A204.1 (cell line): ENCODE measurements at regions not wholly inside any gene's neighbourhood (a gene's known extent, or its start where the extent isn't known, plus 50 kb on each side); places are given as distances from the start of the nearest gene placed in this dataset.
"Not testable (repeated sequence)": the region's sequence is repeated elsewhere in the genome, so short reads cannot be mapped to it uniquely, and the experiment has no call there.

Source experiments
- FAIRE-seq: peaks from 2 replicates; lab custom pipeline; 2012; peaks lifted over from hg19 to GRCh38; lab: Jason Lieb, UNC

DNA sequence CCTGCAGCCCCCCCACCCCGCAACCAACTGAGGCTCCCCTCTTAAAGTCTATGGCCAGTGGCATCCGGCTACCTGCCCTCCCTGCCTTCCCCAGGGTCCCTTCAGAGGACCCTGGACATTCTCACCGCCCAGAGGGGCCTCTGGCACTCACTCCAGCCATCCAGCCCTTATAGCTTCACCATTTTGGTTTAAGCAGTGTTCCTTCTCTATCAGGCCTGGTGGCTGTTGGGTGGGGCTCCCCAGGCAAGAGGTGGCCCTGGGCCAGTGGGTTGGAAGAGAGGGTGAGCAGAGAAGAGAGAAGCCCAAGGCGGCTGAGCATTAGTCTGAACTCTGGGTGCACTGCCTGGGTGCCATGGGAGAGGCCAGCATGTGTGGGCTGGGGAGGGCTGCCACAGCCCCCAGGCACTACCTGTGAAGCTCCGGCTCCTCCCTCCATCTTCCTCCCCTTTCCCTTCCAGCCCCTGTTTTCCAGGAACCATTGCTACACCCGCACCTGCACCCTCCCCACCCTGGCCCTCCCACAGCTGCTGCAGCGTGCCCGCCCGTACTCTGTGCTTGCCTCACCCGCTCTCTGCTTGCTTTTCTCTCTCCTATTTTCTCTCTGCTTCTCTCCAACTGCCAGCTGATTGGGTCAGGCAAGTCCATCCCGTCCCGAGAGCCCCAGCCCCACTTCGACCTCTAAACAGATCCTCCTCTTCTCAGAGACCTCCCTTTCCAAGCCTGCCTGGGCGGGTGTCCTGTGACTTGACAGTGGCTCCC lies 168.2 kb downstream of the TBC1D2B start:
- FAIRE-seq: no peak

DNA sequence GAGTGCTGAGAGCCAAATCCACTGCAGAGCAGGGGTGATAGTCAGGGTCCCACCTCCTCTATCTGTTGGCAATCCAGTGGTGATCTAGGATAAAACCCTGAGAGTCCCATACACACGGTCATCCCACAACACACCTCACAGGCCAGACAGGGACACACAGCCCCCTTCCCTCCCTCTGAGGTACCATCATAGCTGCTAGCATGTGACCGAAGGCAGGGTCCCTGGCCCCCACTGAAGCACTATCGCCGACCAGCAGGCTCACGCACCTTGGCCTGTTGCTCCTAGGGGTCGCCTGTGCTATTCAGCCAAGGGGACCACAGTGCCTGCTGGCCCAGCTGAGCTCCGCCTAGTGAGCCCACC lies 168.8 kb downstream of the TBC1D2B start:
- not testable (repeated sequence) for FAIRE-seq

DNA sequence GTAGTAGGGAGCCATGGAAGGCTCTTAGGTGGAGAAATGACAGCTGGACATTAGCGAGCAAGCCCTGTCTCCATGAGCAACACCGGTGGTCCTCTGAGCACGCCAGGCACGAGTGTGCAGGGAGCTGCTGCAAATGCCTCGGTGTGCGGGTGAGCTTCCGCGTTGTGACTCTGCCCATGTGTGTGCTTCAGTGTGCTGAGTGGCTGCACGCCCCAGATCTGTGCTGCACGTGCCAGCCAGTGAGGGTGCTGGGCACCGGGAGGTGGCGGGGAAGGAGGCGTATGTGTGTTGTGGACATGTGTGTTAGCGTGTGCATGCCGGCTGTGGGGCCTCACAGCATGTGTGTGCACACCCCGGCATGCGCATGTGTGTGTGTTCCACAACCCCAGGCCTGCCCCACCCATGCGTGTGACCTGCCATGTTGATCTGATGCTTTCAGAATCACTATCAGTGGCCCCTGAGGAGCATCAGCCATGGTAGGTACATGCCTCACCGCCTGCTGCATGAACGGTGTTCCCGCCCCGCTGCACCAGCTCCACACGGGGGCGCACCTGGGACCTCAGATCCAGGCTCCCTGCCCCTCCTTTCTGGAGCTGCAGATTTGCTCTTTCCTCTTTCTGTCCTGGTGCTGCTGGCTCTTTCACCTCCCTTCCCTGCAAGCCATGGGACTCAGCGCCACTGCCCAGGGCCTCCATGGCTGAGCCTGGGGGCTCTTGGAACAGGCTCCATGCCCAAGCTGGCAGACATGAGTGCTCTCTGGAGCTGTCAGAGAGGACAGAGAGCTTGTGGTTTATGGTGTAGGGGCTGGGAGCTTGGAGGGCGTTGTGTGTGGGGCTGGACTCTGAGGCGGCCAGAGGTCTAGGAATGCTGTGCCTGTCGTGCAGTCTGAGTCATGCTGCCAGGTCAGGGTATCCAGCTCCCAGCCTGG lies 169.4 kb downstream of the TBC1D2B start:
- no peak for FAIRE-seq

DNA sequence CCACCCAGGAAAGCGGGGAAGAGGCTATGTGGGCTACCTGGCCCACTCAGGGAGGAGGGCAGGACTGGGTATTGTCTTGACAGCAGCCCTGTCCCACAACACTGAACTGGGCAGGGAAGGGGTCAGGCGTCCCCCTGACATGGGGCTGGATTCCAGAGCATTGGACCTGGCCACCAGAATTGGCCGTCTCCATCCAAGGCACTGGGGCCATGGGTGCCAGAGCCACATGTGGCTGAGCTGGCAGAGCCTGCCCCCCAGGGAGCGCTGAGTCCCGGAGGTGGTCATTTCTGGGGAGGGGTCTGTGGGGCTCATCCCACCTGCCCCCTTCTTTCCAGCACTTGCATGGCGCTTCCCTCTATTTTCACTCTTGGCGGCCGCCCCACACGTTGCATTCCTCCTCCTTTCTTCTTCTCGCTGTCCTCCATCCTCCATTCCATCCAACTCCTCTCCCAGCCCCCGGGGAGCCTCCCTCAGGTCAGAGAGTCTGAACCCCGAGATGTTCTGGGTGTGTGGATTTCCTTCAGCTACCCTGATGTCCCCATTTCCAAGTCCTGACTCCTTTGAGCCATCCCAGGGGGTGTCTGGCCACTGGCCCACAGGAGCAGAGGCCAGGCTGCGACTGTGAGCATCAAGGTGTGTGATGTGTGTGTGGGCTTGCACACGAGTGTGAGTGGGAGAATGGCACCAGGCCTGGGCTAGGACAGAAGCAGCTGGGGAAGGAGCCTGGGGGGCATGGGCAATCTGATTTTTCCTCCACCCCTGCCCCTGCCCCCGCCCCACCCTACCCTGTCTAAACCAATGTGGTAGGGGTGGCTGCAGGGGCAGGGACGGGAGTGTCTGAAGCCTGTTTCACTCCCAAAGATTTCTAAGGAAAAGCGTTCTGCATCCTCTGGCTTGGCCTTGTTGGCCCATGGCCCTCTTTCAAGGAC lies 171.2 kb downstream of the TBC1D2B start:
- not testable (repeated sequence) for FAIRE-seq

DNA sequence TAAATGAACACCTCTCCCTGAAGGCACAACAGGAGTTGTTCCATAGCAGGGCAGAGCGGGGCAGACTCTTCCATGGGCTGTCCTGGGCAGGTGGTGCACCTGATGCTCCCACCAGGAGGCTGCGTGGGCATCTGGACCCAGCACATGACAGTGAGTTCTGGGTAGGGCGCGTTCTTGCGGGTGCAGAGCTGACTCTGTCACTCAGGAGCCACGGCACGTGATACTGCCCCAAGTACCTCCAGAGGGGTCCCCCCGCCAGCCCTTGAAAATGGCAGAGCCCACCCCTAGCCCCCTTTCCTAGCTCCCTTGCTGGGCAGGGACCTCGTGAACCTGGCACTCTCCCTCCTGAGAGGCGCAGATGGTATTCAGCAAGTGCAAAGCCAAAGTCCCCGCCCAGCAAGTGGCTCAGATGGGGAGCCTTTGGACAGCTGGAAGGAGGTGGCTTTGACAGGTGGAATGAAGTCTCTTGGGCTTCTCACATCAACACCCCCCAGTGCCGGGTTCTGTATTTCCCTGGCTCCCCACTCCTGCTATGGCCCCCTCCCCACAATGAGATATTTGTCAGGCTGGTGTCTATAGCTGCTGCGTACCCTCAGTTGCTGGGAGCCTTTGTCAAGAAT lies 172.1 kb downstream of the TBC1D2B start:
- FAIRE-seq: no peak

DNA sequence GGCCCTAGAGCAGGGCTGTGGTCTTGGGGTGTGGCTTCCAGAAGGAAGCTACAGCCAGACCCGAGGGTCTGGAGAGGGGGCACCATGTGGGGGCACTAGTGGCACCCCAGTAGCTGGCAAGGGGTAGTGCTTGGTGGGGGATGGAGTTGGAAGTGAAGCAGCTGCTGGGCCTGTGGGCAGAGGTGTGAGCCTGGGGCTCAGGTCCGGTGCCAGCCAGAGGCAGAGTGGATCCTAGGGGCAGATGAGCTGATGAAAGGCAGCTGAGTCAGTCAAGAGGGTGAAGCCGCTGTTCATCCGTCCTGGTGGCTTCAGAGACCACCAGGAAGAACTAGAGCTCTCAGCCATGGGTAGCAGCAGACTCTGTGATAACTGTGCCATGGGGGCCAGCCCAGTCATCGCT lies 172.6 kb downstream of the TBC1D2B start:
- no peak for FAIRE-seq

DNA sequence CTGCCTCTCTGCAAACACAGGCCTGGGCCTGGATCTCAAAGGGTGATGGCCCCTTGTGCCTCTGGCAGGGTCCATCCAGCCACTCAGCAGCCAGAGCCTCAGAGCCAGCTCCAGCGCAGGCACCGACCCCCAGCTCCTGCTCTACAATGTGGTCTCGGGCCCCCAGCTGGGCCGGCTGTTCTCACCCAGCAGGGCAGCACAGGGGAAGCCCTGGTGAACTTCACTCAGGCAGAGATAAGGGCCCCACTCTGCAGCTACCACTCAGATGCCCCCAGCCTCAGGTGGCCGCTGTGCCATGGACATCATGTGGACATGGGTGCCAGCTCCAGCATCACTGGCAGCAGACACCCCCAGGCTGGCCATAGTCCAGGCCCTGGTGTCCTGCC lies 173.1 kb downstream of the TBC1D2B start:
- no peak for FAIRE-seq

DNA sequence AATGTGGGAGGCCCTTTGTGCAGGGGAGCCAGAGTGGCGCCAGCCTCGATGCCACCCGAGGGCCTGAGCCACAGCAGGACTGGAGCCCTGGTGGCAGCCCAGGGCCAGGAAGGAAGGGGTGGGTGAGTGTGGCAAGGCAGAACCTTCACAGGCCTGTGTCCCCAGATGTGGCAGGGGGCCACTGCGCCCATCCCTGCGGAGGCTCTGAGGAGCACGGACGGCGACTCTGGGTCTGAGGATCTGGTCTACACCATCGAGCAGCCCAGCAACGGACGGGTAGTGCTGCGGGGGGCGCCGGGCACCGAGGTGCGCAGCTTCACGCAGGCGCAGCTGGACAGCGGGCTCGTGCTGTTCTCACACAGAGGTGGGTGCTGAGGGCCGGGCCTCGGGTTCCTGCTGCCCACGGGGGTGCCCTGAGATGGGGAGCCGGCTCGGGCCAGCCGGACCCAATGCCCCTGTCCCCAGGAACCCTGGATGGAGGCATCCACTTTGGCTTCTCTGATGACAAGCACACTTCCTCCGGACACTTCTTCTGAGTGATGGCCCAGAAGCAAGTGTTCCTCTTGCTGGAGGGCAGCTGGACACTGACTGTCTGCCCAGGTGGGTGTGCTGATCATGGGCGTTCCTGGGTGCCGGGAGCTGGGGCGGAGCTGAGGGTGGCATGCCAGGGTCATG lies 173.6 kb downstream of the TBC1D2B start:
- not testable (repeated sequence) for FAIRE-seq

DNA sequence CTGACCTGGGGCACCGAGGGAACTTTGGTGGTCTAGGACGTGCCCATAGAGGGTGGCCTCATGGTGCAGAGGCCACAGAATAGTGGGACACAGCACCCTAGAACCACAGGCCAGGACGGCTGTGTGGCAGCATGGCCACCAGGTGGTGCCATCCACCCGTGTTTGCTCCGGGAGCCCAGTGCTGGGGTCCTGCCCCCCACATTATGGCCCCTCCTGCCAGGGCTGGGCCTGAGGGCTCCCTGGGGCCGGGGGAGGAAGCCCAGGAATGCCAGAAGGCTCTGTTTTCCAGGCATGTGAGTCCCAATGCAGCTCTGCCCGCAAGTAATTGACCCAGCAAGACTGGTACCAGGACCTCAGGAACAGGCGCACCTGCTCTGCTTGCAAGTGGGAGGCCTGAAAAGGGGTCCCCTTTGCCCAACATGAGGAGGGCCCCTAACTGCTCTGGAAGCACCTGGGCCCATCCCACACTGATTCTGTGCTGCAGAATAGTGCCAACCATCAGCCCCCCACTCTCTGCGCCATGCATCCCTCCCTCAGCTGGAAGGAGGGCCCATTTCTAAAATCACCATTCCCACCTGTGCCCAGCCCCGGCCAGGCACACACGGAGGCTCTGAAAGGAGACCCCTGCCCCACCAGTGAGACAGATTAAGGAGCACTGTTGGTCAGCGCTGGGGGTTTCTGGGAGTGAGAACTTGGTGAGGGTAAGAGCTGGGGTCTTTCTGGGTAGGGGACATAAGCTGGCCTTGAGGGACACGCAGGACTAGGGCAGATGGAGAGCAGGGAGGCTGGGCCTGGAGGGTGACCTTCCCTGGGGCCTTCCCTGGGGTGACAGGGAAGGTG lies 174.4 kb downstream of the TBC1D2B start:
- FAIRE-seq: not testable (repeated sequence)

DNA sequence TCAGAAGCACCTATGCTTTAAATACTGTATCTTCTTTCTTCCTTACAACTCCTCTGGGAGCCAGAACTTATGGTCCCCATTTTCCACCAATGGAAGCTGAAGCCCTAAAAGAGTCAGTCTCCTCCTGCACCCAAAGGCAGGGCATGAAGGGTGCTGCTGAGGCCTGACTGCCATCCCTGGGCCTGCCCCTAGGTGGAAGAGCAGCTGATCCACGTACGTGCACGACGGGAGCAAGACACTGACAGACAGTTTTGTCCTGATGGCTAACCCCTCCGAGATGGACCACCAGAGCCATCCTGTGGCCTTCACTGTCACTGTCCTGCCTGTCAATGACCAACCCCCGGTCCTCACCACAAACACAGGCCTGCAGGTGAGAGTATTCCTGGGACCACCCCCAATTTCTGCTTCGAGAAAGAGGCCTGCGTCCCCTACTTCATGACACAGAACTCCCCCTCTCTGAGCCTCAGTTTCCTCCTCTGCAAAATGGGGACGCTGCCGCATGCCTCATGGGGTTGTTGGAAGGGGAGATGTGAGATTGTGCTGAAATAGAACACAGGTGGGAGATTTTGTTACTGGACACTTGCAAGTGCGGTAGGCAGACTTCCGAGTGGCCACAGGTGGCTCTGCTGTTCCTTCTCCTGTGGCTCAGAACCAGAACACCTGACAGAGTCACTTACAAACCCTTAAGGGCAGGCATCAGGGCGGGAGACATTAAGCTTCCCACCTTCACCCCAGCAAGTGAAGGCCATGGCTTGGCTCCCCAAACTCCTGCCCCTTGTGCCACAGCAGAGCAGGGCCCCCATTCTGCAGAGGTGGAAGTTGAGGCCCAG lies 175.4 kb downstream of the TBC1D2B start:
- no peak for FAIRE-seq

DNA sequence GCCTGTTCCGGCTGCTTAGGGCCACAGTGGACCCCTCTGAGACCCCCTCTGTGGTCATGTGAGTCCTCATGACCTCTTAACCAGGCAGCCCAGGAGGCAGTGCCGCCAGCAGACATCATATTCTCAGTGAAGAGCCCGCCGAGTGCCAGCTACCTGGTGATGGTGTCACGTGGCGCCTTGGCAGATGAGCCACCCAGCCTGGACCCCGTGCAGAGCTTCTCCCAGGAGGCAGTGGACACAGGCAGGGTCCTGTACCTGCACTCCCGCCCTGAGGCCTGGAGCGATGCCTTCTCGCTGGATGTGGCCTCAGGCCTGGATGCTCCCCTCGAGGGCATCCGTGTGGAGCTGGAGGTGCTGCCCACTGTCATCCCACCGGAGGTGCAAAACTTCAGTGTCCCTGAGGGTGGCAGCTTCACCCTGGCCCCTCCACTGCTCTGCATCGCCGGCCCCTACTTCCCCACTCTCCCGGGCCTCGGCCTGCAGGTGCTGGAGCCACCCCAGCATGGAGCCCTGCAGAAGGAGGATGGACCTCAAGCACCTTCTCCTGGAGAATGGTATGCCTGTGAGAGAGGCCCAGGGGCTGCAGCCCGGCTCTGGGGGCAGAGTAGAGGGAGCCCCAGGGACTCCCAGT lies 176.1 kb downstream of the TBC1D2B start:
- FAIRE-seq: no peak

DNA sequence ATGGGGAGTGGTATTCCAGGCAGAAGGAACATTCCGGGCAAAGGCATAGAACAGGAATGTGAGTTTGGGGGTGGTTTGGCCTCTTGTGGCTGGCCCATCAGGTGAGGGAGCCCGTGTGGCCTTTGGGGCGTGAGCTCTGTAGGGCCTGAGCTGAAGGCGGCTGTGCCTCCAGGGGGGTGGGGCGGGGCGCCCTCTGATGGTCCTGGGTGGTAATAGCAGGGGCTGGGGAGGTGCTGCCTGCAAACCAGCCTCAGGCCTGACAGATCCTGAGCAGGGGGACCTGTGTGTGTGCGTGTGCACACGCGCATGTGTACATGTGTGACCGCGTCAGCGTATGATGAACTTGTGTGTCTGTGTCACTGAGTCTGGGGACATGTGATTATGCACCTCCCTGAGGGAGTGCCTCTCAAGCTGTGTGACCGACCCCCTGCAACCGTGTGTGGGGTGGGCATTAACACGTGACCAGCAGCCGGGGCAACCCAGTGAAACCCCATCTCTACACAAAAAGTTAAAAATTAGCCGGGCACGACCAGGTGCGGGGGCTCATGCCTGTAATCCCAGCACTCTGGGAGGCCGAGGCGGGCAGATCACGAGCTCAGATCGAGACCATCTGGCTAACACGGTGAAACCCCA lies 177.1 kb downstream of the TBC1D2B start:
- not testable (repeated sequence) for FAIRE-seq

DNA sequence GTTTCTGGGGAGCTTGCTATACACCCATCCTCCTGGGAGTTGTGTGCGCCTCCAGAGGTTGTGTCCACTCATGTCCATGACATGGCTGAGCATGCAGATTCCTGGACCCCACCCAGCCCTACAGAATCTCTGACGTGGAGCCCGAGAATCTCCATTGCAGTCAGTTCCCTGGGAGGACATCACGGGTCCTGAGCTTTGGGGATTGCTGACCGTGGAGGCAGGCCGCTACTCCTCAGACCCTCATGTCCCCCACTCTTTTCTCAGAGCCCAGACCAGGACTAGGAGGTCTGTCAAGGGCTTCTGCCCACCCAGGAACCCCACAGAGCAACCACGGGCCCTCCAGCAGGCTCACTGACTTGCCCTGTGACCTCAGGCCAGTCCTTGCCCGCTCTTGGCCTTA lies 177.7 kb downstream of the TBC1D2B start:
- FAIRE-seq: not testable (repeated sequence)

DNA sequence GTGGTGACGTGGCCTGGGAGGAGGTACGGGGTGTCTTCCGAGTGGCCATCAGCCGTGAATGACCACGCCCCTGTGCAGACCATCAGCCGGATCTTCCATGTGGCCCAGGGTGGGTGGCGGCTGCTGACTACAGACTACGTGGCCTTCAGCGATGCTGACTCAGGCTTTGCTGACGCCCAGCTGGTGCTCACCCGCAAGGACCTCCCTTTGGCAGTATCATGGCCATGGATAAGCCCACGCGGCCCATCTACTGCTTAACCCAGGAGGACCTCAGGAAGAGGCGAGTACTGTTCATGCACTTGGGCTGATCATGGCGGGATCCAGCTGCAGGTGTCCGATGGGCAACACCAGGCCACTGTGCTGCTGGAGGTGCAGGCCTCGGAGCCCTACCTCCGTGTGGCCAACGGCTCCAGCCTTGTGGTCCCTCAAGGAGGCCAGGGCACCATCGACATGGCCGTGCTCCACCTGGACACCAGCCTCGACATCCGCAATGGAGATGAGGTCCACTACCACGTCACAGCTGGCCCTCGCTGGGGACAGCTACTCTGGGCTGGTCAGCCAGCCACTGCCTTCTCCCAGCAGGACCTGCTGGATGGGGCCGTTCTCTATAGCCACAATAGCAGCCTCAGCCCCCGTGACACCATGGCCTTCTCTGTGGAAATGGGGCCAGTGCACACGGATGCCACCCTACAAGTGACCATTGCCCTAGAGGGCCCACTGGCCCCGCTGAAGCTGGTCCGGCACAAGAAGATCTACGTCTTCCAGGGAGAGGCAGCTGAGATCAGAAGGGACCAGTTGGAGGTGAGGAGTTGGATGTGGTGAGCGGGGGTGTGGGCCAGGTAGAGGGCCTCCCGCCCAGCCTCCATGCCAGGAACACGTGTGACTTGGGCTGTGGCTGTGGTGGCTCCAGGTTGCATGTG lies 178.4 kb downstream of the TBC1D2B start:
- no peak for FAIRE-seq

DNA sequence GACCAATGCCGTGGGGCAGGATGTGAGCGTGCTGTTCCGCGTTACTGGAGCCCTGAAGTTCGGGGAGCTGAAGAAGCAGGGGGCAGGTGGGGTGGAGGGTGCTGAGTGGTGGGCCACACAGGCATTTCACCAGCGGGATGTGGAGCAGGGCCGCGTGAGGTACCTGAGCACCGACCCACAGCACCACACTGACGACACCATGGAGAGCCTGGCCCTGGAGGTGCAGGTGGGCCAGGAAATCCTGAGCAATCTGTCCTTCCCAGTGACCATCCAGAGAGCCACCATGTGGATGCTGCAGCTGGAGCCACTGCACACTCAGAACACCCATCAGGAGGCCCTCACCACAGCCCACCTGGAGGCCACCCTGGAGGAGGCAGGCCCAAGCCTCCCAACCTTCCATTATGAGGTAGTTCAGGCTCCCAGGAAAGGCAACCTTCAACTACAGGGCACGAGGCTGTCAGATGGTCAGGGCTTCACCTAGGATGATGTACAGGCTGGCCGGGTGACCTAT lies 179.6 kb downstream of the TBC1D2B start:
- FAIRE-seq: no peak

DNA sequence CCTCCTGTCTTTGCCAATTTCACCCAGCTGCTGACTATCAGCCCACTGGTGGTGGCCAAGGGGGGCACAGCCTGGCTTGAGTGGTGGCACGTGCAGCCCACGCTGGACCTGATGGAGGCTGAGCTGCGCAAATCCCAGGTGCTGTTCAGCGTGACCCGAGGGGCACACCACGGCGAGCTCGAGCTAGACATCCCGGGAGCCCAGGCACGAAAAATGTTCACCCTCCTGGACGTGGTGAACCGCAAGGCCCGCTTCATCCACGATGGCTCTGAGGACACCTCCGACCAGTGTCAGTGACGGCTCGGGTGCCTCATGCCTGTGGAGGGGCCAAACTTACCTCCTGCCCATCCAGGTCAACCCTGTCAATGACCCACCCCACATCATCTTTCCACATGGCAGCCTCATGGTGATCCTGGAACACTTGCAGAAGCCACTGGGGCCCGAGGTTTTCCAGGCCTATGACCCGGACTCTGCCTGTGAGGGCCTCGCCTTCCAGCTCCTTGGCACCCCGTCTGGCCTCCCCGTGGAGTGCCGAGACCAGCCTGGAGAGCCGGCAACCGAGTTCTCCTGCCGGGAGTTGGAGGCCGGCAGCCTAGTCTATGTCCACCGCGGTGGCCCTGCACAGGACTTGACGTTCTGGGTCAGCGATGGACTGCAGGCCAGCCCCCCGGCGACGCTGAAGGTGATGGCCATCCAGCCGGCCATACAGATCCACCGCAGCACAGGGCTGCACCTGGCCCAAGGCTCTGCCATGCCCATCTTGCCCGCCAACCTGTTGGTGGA lies 180.2 kb downstream of the TBC1D2B start:
- not testable (repeated sequence) for FAIRE-seq
